ENCODE measurements at regions not wholly inside any gene's neighbourhood (a gene's known extent, or its start where the extent isn't known, plus 50 kb on each side); places are given as distances from the start of the nearest gene placed in this dataset.

DNA sequence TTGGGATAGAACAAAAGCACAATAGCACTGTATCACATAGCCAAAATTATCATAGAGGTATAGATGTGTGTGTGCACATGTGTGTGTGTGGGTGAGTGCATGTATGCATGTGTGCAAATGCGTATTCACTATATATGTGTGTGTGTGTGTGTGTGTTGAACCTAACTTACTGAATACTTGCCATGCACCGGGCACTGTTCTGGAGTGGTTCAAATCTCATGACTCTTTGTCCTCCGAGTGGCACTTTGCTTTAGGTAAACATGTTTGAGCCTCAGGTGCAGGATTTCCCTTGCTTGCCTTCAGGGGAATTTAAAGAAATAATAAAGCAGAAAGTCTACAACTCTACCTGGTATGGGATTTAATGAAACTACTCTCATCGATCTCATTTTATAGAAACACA lies 183.5 kb upstream of the GDNF start:
- H3K9me3 ChIP-seq (ENCODE audit: control insufficient read depth in 3 of 3, low read length in 3 of 3), result no peaks in the 10 kb centered on the region
- H3K4me3 ChIP-seq (ENCODE audit: low read length in 3 of 3), result no peak overlapping the region
- no peaks in the 10 kb centered on the region for H3K27me3 ChIP-seq (ENCODE audit: control insufficient read depth in 3 of 3, insufficient read depth in 3 of 3, low read length in 3 of 3)
- no peak overlapping the region for H3K9ac ChIP-seq (ENCODE audit: low read depth in 1 of 3, low read length in 3 of 3)
- H3K36me3 ChIP-seq (ENCODE audit: control insufficient read depth in 3 of 3, insufficient read depth in 3 of 3, low read length in 3 of 3), result peaks cover 0 to 5% (median 0%) of the 10 kb centered on the region in 3 donors
- H3K4me1 ChIP-seq (ENCODE audit: control insufficient read depth in 3 of 3, insufficient read depth in 3 of 3, low read length in 3 of 3), result peaks cover 0 to 5% (median 0%) of the 10 kb centered on the region in 3 donors
- H3K27ac ChIP-seq (ENCODE audit: low read depth, low read length), result no peak overlapping the region

DNA sequence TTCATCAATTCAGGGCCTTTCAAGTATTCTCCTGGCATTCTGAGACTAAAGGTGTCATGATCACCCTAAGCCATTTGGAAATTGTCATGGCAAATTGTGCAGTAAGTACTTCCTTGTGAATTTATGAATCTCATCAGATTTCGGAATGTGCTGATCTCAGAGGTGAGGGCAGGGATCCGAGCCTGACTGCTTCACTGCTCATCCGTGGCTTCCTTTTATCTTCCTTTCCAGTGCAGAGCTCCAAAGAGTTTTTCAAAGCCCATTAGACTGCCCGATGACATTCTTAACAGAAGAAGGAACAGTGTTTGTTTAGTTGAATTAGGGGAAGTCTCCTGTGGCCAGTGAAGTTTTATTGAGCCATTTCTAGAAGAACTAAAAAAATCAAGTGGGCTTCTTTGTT lies 182.8 kb upstream of the GDNF start:
- no peak overlapping the region for H3K9ac ChIP-seq (ENCODE audit: low read depth in 1 of 3, low read length in 3 of 3)
- peaks cover 0 to 5% (median 0%) of the 10 kb centered on the region in 3 donors for H3K36me3 ChIP-seq (ENCODE audit: control insufficient read depth in 3 of 3, insufficient read depth in 3 of 3, low read length in 3 of 3)
- H3K9me3 ChIP-seq (ENCODE audit: control insufficient read depth in 3 of 3, low read length in 3 of 3), result no peaks in the 10 kb centered on the region
- no peak overlapping the region for H3K4me3 ChIP-seq (ENCODE audit: low read length in 3 of 3)
- H3K27ac ChIP-seq (ENCODE audit: low read depth, low read length), result no peak overlapping the region
- no peaks in the 10 kb centered on the region for H3K27me3 ChIP-seq (ENCODE audit: control insufficient read depth in 3 of 3, insufficient read depth in 3 of 3, low read length in 3 of 3)
- peaks cover 0 to 5% (median 0%) of the 10 kb centered on the region in 3 donors for H3K4me1 ChIP-seq (ENCODE audit: control insufficient read depth in 3 of 3, insufficient read depth in 3 of 3, low read length in 3 of 3)

- no peaks in the 10 kb centered on the region for H3K9me3 ChIP-seq (ENCODE audit: control insufficient read depth in 3 of 3, low read length in 3 of 3)
- no peaks in the 10 kb centered on the region for H3K36me3 ChIP-seq (ENCODE audit: control insufficient read depth in 3 of 3, insufficient read depth in 3 of 3, low read length in 3 of 3)
- H3K9ac ChIP-seq (ENCODE audit: low read depth in 1 of 3, low read length in 3 of 3), result no peak overlapping the region
- H3K4me3 ChIP-seq (ENCODE audit: low read length in 3 of 3), result no peak overlapping the region
- peaks cover 4 to 13% (median 8%) of the 10 kb centered on the region in 3 donors for H3K4me1 ChIP-seq (ENCODE audit: control insufficient read depth in 3 of 3, insufficient read depth in 3 of 3, low read length in 3 of 3)
- no peaks in the 10 kb centered on the region for H3K27me3 ChIP-seq (ENCODE audit: control insufficient read depth in 3 of 3, insufficient read depth in 3 of 3, low read length in 3 of 3)
- H3K27ac ChIP-seq (ENCODE audit: low read depth, low read length), result no peak overlapping the region
Measured at GRCh38 chr5:38018016-38018415, 178.2 kb upstream of the GDNF start.

DNA sequence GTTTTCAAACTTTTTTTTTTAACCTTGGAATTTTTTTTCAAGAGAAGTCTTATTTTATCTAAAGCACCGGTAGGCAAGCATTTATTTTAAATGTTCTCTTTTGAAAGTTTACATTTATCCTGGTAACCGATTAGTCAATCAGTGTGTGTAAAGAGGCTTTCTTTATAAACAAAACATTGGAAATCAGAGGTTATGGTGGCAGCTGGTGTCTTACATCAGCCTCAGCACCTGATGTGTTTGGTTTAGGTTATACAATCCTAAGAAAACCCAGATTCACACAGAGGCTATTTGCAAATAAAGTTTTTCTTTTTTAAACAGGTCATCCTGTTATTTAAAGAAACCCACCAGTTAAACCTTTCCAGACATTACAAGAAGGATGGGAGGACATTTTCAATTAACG lies 173.3 kb upstream of the GDNF start:
- Histone ChIP-seq H3K9me3 (ENCODE audit: control insufficient read depth in 3 of 3, low read length in 3 of 3) (no peaks in the 10 kb centered on the region), H3K27me3 (ENCODE audit: control insufficient read depth in 3 of 3, insufficient read depth in 3 of 3, low read length in 3 of 3) (no peaks in the 10 kb centered on the region), H3K27ac (ENCODE audit: low read depth, low read length) (no peak overlapping the region), H3K36me3 (ENCODE audit: control insufficient read depth in 3 of 3, insufficient read depth in 3 of 3, low read length in 3 of 3) (no peaks in the 10 kb centered on the region), H3K9ac (ENCODE audit: low read depth in 1 of 3, low read length in 3 of 3) (no peak overlapping the region), H3K4me3 (ENCODE audit: low read length in 3 of 3) (no peak overlapping the region), H3K4me1 (ENCODE audit: control insufficient read depth in 3 of 3, insufficient read depth in 3 of 3, low read length in 3 of 3) (peaks cover 4 to 41% (median 21%) of the 10 kb centered on the region in 3 donors)

- Histone ChIP-seq H3K27me3 (ENCODE audit: control insufficient read depth in 3 of 3, insufficient read depth in 3 of 3, low read length in 3 of 3) (no peaks in the 10 kb centered on the region), H3K4me3 (ENCODE audit: low read length in 3 of 3) (peak overlapping the region in 1 of 3 donors; percentile 3), H3K36me3 (ENCODE audit: control insufficient read depth in 3 of 3, insufficient read depth in 3 of 3, low read length in 3 of 3) (no peaks in the 10 kb centered on the region), H3K27ac (ENCODE audit: low read depth, low read length) (no peak overlapping the region), H3K4me1 (ENCODE audit: control insufficient read depth in 3 of 3, insufficient read depth in 3 of 3, low read length in 3 of 3) (peaks cover 3 to 45% (median 24%) of the 10 kb centered on the region in 3 donors), H3K9me3 (ENCODE audit: control insufficient read depth in 3 of 3, low read length in 3 of 3) (no peaks in the 10 kb centered on the region), H3K9ac (ENCODE audit: low read depth in 1 of 3, low read length in 3 of 3) (peak overlapping the region in 1 of 3 donors; percentile 7)
Measured at GRCh38 chr5:38011668-38012188, 171.9 kb upstream of the GDNF start.

DNA sequence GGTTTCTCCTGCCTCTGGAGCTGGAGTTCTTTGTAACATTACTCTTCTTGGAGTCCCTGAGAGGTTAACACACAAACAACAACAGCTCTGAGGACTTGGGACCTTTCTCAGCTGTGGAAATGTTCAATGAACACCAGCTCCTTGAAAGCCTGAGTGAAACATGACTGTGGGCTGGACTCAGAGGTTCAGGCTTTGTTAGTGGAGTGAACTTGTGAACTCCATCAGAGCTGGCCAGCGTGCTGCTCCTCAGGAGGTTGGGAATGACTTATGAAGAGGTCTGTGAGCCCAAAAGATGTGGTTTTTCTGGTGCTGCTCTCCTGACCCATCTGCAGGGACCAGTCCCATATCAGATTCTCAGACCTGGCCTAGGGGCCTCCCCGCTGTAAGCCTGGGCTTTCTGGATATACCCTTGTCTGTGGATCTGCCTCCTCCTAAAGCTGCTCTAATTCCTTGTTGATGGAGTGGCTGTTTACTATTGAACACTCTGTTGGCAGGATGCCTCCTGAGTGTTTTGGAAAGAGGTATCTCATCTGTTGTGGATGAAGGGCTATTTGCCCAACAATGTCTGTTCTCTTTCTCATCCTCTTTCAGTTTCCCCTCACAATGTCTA lies 170.0 kb upstream of the GDNF start:
- no peak overlapping the region for H3K9ac ChIP-seq (ENCODE audit: low read depth in 1 of 3, low read length in 3 of 3)
- no peaks in the 10 kb centered on the region for H3K36me3 ChIP-seq (ENCODE audit: control insufficient read depth in 3 of 3, insufficient read depth in 3 of 3, low read length in 3 of 3)
- H3K9me3 ChIP-seq (ENCODE audit: control insufficient read depth in 3 of 3, low read length in 3 of 3), result no peaks in the 10 kb centered on the region
- peaks cover 3 to 42% (median 22%) of the 10 kb centered on the region in 3 donors for H3K4me1 ChIP-seq (ENCODE audit: control insufficient read depth in 3 of 3, insufficient read depth in 3 of 3, low read length in 3 of 3)
- no peak overlapping the region for H3K4me3 ChIP-seq (ENCODE audit: low read length in 3 of 3)
- no peak overlapping the region for H3K27ac ChIP-seq (ENCODE audit: low read depth, low read length)
- no peaks in the 10 kb centered on the region for H3K27me3 ChIP-seq (ENCODE audit: control insufficient read depth in 3 of 3, insufficient read depth in 3 of 3, low read length in 3 of 3)

DNA sequence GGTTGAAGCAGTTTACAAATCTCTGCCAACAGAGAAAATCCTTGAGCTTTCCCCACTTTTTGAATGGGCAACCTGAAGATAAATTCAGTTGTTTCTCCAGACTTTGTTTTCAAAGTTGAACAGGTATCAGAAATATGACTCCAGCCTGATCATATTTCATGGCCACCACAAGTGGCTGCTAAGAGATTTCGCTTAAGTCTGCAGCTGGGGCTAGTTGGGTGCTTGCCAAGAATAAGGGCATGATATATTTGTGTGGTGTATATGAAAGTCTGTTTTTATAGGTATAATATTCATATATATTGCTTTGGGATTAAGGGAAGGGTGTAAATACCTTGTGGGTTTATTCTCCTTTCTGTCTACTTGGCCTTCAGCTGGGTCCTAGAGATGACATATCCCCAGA lies 168.4 kb upstream of the GDNF start:
- H3K27me3 ChIP-seq (ENCODE audit: control insufficient read depth in 3 of 3, insufficient read depth in 3 of 3, low read length in 3 of 3), result no peaks in the 10 kb centered on the region
- H3K9me3 ChIP-seq (ENCODE audit: control insufficient read depth in 3 of 3, low read length in 3 of 3), result no peaks in the 10 kb centered on the region
- no peak overlapping the region for H3K4me3 ChIP-seq (ENCODE audit: low read length in 3 of 3)
- no peak overlapping the region for H3K27ac ChIP-seq (ENCODE audit: low read depth, low read length)
- H3K4me1 ChIP-seq (ENCODE audit: control insufficient read depth in 3 of 3, insufficient read depth in 3 of 3, low read length in 3 of 3), result peaks cover 3 to 39% (median 19%) of the 10 kb centered on the region in 3 donors
- no peak overlapping the region for H3K9ac ChIP-seq (ENCODE audit: low read depth in 1 of 3, low read length in 3 of 3)
- H3K36me3 ChIP-seq (ENCODE audit: control insufficient read depth in 3 of 3, insufficient read depth in 3 of 3, low read length in 3 of 3), result no peaks in the 10 kb centered on the region

DNA sequence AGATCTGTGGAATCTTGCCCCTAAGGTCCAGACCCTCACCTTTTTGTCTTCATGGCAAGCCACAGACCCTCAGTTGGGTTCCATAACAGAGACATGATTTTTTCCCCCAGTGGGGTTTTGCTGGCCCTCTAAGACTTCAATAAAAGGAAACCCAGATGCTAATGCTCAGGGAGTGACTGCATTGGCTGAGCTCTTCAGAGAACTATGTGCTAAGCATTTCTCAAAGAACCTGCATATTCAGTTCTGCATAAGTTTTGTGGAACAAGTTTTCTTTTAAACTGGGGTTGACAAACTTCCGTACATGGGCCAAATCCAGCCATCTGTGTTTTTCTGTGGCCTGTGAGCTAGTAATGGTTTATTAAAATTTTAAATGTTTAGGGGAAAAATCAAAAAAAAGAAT lies 159.8 kb upstream of the GDNF start:
- Histone ChIP-seq H3K27me3 (ENCODE audit: control insufficient read depth in 3 of 3, insufficient read depth in 3 of 3, low read length in 3 of 3) (no peaks in the 10 kb centered on the region), H3K4me3 (ENCODE audit: low read length in 3 of 3) (no peak overlapping the region), H3K36me3 (ENCODE audit: control insufficient read depth in 3 of 3, insufficient read depth in 3 of 3, low read length in 3 of 3) (no peaks in the 10 kb centered on the region), H3K4me1 (ENCODE audit: control insufficient read depth in 3 of 3, insufficient read depth in 3 of 3, low read length in 3 of 3) (no peaks in the 10 kb centered on the region), H3K27ac (ENCODE audit: low read depth, low read length) (no peak overlapping the region), H3K9me3 (ENCODE audit: control insufficient read depth in 3 of 3, low read length in 3 of 3) (no peaks in the 10 kb centered on the region), H3K9ac (ENCODE audit: low read depth in 1 of 3, low read length in 3 of 3) (no peak overlapping the region)

DNA sequence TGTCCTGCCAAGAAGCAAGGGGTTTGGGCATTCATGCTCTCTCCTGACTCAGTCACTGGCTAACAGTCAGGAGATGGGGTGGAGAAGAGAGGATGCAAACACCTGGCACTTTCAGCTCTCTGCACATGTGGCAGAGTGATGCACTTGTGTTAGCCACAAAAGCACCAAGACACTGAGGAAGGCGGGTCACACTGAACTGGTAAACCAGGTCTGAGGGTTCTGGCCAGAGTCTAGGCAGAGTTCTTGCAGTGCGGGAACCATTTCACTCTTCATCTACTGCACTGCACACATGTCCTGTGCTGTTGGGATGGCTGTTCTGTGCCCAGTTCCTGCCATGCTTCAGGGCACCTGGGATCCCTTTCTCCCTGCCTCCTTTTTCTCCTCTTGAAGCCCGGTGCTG lies 157.1 kb upstream of the GDNF start:
- H3K27ac ChIP-seq (ENCODE audit: low read depth, low read length), result no peak overlapping the region
- H3K9me3 ChIP-seq (ENCODE audit: control insufficient read depth in 3 of 3, low read length in 3 of 3), result no peaks in the 10 kb centered on the region

DNA sequence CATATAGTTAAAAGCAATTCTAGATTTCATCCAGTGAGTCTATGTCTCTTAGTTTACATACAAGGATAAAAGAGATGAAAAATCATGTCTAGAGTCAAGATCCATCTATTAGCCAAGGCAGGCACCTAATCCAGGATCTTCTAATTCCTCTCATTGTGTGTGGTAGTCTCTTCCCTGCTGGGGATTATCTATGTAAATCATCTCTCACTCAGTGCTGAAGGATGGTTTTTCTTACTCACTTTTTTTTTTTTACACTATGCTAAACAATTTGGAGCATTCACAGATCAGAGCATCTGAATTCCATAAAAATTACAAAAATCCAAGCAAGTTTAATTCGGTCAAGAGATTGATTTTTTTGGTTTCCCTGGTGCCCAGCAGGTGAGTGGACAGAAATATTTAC lies 154.9 kb upstream of the GDNF start:
- no peaks in the 10 kb centered on the region for H3K27me3 ChIP-seq (ENCODE audit: control insufficient read depth in 3 of 3, insufficient read depth in 3 of 3, low read length in 3 of 3)
- H3K9me3 ChIP-seq (ENCODE audit: control insufficient read depth in 3 of 3, low read length in 3 of 3), result no peaks in the 10 kb centered on the region
- H3K9ac ChIP-seq (ENCODE audit: low read depth in 1 of 3, low read length in 3 of 3), result no peak overlapping the region
- no peaks in the 10 kb centered on the region for H3K36me3 ChIP-seq (ENCODE audit: control insufficient read depth in 3 of 3, insufficient read depth in 3 of 3, low read length in 3 of 3)
- H3K27ac ChIP-seq (ENCODE audit: low read depth, low read length), result no peak overlapping the region
- H3K4me1 ChIP-seq (ENCODE audit: control insufficient read depth in 3 of 3, insufficient read depth in 3 of 3, low read length in 3 of 3), result no peaks in the 10 kb centered on the region
- no peak overlapping the region for H3K4me3 ChIP-seq (ENCODE audit: low read length in 3 of 3)

More for the DNA sequence above, 157.1 kb upstream of the GDNF start:
- H3K27me3 ChIP-seq (ENCODE audit: control insufficient read depth in 3 of 3, insufficient read depth in 3 of 3, low read length in 3 of 3), result no peaks in the 10 kb centered on the region
- H3K9ac ChIP-seq (ENCODE audit: low read depth in 1 of 3, low read length in 3 of 3), result no peak overlapping the region
- no peaks in the 10 kb centered on the region for H3K4me1 ChIP-seq (ENCODE audit: control insufficient read depth in 3 of 3, insufficient read depth in 3 of 3, low read length in 3 of 3)
- H3K4me3 ChIP-seq (ENCODE audit: low read length in 3 of 3), result no peak overlapping the region
- no peaks in the 10 kb centered on the region for H3K36me3 ChIP-seq (ENCODE audit: control insufficient read depth in 3 of 3, insufficient read depth in 3 of 3, low read length in 3 of 3)
